ENCODE measurements at regions not wholly inside any gene's neighbourhood (a gene's known extent, or its start where the extent isn't known, plus 50 kb on each side); places are given as distances from the start of the nearest gene placed in this dataset.

- TF ChIP-seq TAF1 (IDR thresholded peaks at IDR 0.05; ENCODE audit: borderline replicate concordance, insufficient read depth, low read length) (no peak), POLR2AphosphoS5 (IDR thresholded peaks at IDR 0.05; ENCODE audit: low read depth, low read length) (no peak), REST (IDR thresholded peaks at IDR 0.05; ENCODE audit: insufficient read depth in 1 of 2, low read depth in 2 of 2, low read length in 2 of 2) (no peak), FOXP2 (optimal IDR thresholded peaks at IDR 0.05; ENCODE audit: borderline replicate concordance, extremely low read depth, extremely low read length, insufficient read depth) (no peak), SIN3A (IDR thresholded peaks at IDR 0.05; ENCODE audit: borderline replicate concordance, insufficient read depth, low read length) (no peak)
These were observed 853.4 kb downstream of the IGSF11 start for GRCh38 chr3:118181274-118181673.

All from PFSK-1 (cell line).